ENCODE measurements at regions not wholly inside any gene's neighbourhood (a gene's known extent, or its start where the extent isn't known, plus 50 kb on each side); places are given as distances from the start of the nearest gene placed in this dataset.

- TF ChIP-seq ZBTB33 (IDR thresholded peaks at IDR 0.05) (no peak), TAF1 (conservative IDR thresholded peaks at IDR 0.05) (no peak)
Measured at GRCh38 chr2:2708575-2709430, 377.7 kb upstream of the MYT1L start (continued).

- Histone ChIP-seq H3K9ac (ENCODE audit: low read depth in 1 of 2, low read length in 2 of 2) (no peak overlapping the region), H3K27me3 (ENCODE audit: control insufficient read depth in 4 of 4, insufficient read depth in 4 of 4, low read length in 3 of 4) (peaks cover 0 to 8% (median under 1%) of the 10 kb centered on the region in 4 donors), H3K4me1 (ENCODE audit: control insufficient read depth in 4 of 4, insufficient read depth in 4 of 4, low read length in 3 of 4) (no peaks in the 10 kb centered on the region), H3K36me3 (ENCODE audit: control insufficient read depth in 4 of 4, insufficient read depth in 3 of 4, low read depth in 1 of 4, low read length in 3 of 4) (no peaks in the 10 kb centered on the region), H3K4me3 (ENCODE audit: low read depth in 1 of 3, low read length in 3 of 3) (no peak overlapping the region), H3K9me3 (ENCODE audit: control insufficient read depth in 4 of 4, low read length in 3 of 4) (no peaks in the 10 kb centered on the region), H3K27ac (ENCODE audit: low read depth in 1 of 2, low read length in 2 of 2) (no peak overlapping the region)
- 50% methylated on average over 19 of the region's 19 CpGs for WGBS
- no peak for DNase-seq (ENCODE audit: low spot score)
- TF ChIP-seq SP1 (IDR thresholded peaks at IDR 0.05), result no peak
- no peak for TF ChIP-seq FOXA1 (IDR thresholded peaks at IDR 0.05)
- TF ChIP-seq REST (IDR thresholded peaks at IDR 0.05), result no peak
- TF ChIP-seq EGR1 (IDR thresholded peaks at IDR 0.05; ENCODE audit: low read depth in 2 of 2), result no peak
- TF ChIP-seq YY1 (IDR thresholded peaks at IDR 0.05), result no peak
- no peak for TF ChIP-seq NR2F2 (IDR thresholded peaks at IDR 0.05)
- no peak for TF ChIP-seq CTCF (IDR thresholded peaks at IDR 0.05; ENCODE audit: low read depth, low read length, missing input control)
- no peak for TF ChIP-seq FOXA2 (IDR thresholded peaks at IDR 0.05)
- no peak for TF ChIP-seq ZBTB33 (IDR thresholded peaks at IDR 0.05)
- no peak for TF ChIP-seq JUND (IDR thresholded peaks at IDR 0.05)
- no peak for TF ChIP-seq GABPA (IDR thresholded peaks at IDR 0.05 in 1 of 2, conservative IDR thresholded peaks at IDR 0.05 in 1 of 2)
- TF ChIP-seq TAF1 (conservative IDR thresholded peaks at IDR 0.05), result no peak
- no peak for TF ChIP-seq RXRA (IDR thresholded peaks at IDR 0.05)
- TF ChIP-seq HNF4A (conservative IDR thresholded peaks at IDR 0.05), result no peak
Measured at GRCh38 chr2:2707206-2707991, 376.3 kb upstream of the MYT1L start.

All from liver (tissue), 8 donors.